ENCODE measurements at regions not wholly inside any gene's neighbourhood (a gene's known extent, or its start where the extent isn't known, plus 50 kb on each side); places are given as distances from the start of the nearest gene placed in this dataset.

DNA sequence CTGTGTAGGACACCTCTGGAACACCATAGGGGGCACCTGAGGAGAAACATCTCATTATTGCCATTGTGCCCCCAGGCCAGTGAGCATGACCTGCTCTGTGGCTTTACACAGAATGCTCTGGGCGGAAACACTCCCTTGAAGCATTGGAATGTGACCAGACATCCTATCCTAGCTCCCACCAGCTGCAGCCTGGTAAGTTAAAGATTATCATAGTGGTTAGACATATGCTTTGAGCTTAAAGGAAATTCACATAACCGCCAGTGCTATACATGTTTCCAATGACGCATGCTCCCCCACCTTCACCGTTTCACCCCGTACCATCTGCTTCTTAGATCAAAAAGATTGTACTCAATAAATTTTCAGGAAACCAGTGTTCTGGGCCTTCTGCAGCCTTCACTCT, 217.7 kb upstream of the CENPE start:
- TF ChIP-seq, protein P1, sequence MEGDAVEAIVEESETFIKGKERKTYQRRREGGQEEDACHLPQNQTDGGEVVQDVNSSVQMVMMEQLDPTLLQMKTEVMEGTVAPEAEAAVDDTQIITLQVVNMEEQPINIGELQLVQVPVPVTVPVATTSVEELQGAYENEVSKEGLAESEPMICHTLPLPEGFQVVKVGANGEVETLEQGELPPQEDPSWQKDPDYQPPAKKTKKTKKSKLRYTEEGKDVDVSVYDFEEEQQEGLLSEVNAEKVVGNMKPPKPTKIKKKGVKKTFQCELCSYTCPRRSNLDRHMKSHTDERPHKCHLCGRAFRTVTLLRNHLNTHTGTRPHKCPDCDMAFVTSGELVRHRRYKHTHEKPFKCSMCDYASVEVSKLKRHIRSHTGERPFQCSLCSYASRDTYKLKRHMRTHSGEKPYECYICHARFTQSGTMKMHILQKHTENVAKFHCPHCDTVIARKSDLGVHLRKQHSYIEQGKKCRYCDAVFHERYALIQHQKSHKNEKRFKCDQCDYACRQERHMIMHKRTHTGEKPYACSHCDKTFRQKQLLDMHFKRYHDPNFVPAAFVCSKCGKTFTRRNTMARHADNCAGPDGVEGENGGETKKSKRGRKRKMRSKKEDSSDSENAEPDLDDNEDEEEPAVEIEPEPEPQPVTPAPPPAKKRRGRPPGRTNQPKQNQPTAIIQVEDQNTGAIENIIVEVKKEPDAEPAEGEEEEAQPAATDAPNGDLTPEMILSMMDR (IDR thresholded peaks at IDR 0.05; ENCODE audit: low read depth, low read length): no peak
- no peak for TF ChIP-seq POLR2A (IDR thresholded peaks at IDR 0.05; ENCODE audit: extremely low read depth, insufficient read length)
- TF ChIP-seq MYC (IDR thresholded peaks at IDR 0.05; ENCODE audit: low read depth, low read length): no peak
- TF ChIP-seq, protein P2, sequence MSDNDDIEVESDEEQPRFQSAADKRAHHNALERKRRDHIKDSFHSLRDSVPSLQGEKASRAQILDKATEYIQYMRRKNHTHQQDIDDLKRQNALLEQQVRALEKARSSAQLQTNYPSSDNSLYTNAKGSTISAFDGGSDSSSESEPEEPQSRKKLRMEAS (IDR thresholded peaks at IDR 0.05; ENCODE audit: low read depth, low read length): no peak

Data from NB4 (cell line).